Trophoblast cell (in vitro differentiated cells and primary cell): ENCODE measurements at regions not wholly inside any gene's neighbourhood (a gene's known extent, or its start where the extent isn't known, plus 50 kb on each side); places are given as distances from the start of the nearest gene placed in this dataset.
"Not testable (repeated sequence)": the region's sequence is repeated elsewhere in the genome, so short reads cannot be mapped to it uniquely, and the experiment has no call there.

Experiments
- DNase-seq, 2 donors: peaks; one replicate each; pipeline ENCODE4 v3.0.0-alpha.2; 2016
- H2AFZ ChIP-seq: 2 replicates; pipeline ENCODE4 v1.6.1; 2013; ENCODE audit warnings: low read length, moderate library complexity, mild to moderate bottlenecking; ENCODE audit not compliant: insufficient read depth, poor library complexity
- H2AK5ac ChIP-seq: 2 replicates; pipeline ENCODE4 v1.6.1; 2013; ENCODE audit warnings: mild to moderate bottlenecking, low read length
- H2BK120ac ChIP-seq: 2 replicates; pipeline ENCODE4 v1.6.1; 2013; ENCODE audit warnings: low read length, mild to moderate bottlenecking, moderate library complexity; ENCODE audit not compliant: insufficient read depth, poor library complexity
- H2BK12ac ChIP-seq: 2 replicates; pipeline ENCODE4 v1.6.1; 2013; ENCODE audit warnings: mild to moderate bottlenecking, low read length, moderate library complexity
- H2BK5ac ChIP-seq: 2 replicates; pipeline ENCODE4 v1.6.1; 2013; ENCODE audit warnings: low read length, low read depth, moderate library complexity, mild to moderate bottlenecking; ENCODE audit not compliant: poor library complexity
- H3K14ac ChIP-seq: 2 replicates; pipeline ENCODE4 v1.6.1; 2013; ENCODE audit warnings: mild to moderate bottlenecking, low read length
- H3K18ac ChIP-seq: 2 replicates; pipeline ENCODE4 v1.6.1; 2013; ENCODE audit warnings: mild to moderate bottlenecking, low read length
- H3K23ac ChIP-seq: 2 replicates; pipeline ENCODE4 v1.6.1; 2013; ENCODE audit warnings: low read length
- H3K27ac ChIP-seq: 2 replicates; pipeline ENCODE4 v1.5.1; 2013; ENCODE audit warnings: low read depth, mild to moderate bottlenecking, inconsistent platforms, low read length, moderate library complexity
- H3K27me3 ChIP-seq: 2 replicates; pipeline ENCODE4 v1.6.1; 2013; ENCODE audit warnings: inconsistent platforms, mild to moderate bottlenecking, low read length, moderate library complexity; ENCODE audit not compliant: insufficient read depth
- H3K36me3 ChIP-seq, 2 experiments: 1 replicate in 1 of 2; 2 replicates in 1 of 2; pipeline ENCODE4 v1.6.1; 2013; ENCODE audit warnings: low read length in 2 of 2, mild to moderate bottlenecking in 2 of 2, moderate library complexity in 1 of 2; ENCODE audit not compliant: insufficient read depth in 2 of 2, control insufficient read depth in 1 of 2
- H3K4ac ChIP-seq: 2 replicates; pipeline ENCODE4 v1.6.1; 2013; ENCODE audit warnings: low read depth, mild to moderate bottlenecking, low read length, moderate library complexity
- H3K4me1 ChIP-seq, 2 experiments: 1 replicate in 1 of 2; 2 replicates in 1 of 2; pipeline ENCODE4 v1.6.1; 2013; ENCODE audit warnings: low read length in 2 of 2, mild to moderate bottlenecking in 2 of 2, moderate library complexity in 1 of 2; ENCODE audit not compliant: insufficient read depth in 2 of 2, control insufficient read depth in 1 of 2
- H3K4me2 ChIP-seq: 2 replicates; pipeline ENCODE4 v1.6.1; 2013; ENCODE audit warnings: inconsistent platforms, mild to moderate bottlenecking, low read length, moderate library complexity
- H3K4me3 ChIP-seq: 2 replicates; pipeline ENCODE4 v1.5.1; 2013; ENCODE audit warnings: mild to moderate bottlenecking, low read depth, low read length, inconsistent platforms
- H3K79me1 ChIP-seq: one replicate; pipeline ENCODE4 v1.6.1; 2013; ENCODE audit warnings: low read length
- H3K79me2 ChIP-seq: 2 replicates; pipeline ENCODE4 v1.6.1; 2013; ENCODE audit warnings: low read length, mild to moderate bottlenecking; ENCODE audit not compliant: control insufficient read depth, insufficient read depth, poor library complexity
- H3K9ac ChIP-seq: 2 replicates; pipeline ENCODE4 v1.6.1; 2013; ENCODE audit warnings: mild to moderate bottlenecking, low read length
- H3K9me3 ChIP-seq: 2 replicates; pipeline ENCODE4 v1.6.1; 2013; ENCODE audit warnings: low read depth, mild to moderate bottlenecking, control low read depth, inconsistent platforms, low read length; ENCODE audit not compliant: insufficient read depth
- H4K12ac ChIP-seq: 2 replicates; pipeline ENCODE4 v1.6.1; 2013; ENCODE audit warnings: low read depth, mild to moderate bottlenecking, low read length, moderate library complexity
- H4K8ac ChIP-seq: 2 replicates; pipeline ENCODE4 v1.6.1; 2013; ENCODE audit warnings: low read depth, mild to moderate bottlenecking, low read length, moderate library complexity
- H4K91ac ChIP-seq: one replicate; pipeline ENCODE4 v1.6.1; 2013; ENCODE audit warnings: low read depth, mild to moderate bottlenecking, low read length, moderate library complexity
- WGBS: extraction: QIAGEN DNeasy Blood & Tissue Kit; methylation state at CpG from one replicate; pipeline ENCODE4 v1.1.7; 2013; ENCODE audit warnings: missing lambda C conversion rate; ENCODE audit not compliant: insufficient read length, insufficient coverage; ENCODE audit errors: extremely low coverage; 5-methylcytosine and 5-hydroxymethylcytosine counted together

GRCh38 chr9:1173993-1174392 is 123.8 kb downstream of the DMRT2 start:
- Histone ChIP-seq H3K79me1 (no peaks in the 10 kb centered on the region), H3K4me1 (peaks cover 0 to 2% of the 10 kb centered on the region in 2 experiments), H3K18ac (no peak overlapping the region), H3K36me3 (no peaks in the 10 kb centered on the region), H4K12ac (no peak overlapping the region), H2AK5ac (no peak overlapping the region), H3K9me3 (no peaks in the 10 kb centered on the region), H2BK120ac (no peak overlapping the region), H2BK12ac (no peak overlapping the region), H4K8ac (no peak overlapping the region), H3K27me3 (no peaks in the 10 kb centered on the region), H3K23ac (no peak overlapping the region), H3K9ac (no peak overlapping the region), H3K4ac (no peak overlapping the region), H3K4me3 (no peak overlapping the region), H2AFZ (no peak overlapping the region), H3K27ac (no peak overlapping the region), H3K4me2 (no peak overlapping the region), H2BK5ac (no peak overlapping the region), H3K14ac (no peak overlapping the region), H4K91ac (no peak overlapping the region), H3K79me2 (no peaks in the 10 kb centered on the region)
- WGBS, result no CpG with 5 or more reads among the region's 6 CpGs
- no peak for DNase-seq

DNA sequence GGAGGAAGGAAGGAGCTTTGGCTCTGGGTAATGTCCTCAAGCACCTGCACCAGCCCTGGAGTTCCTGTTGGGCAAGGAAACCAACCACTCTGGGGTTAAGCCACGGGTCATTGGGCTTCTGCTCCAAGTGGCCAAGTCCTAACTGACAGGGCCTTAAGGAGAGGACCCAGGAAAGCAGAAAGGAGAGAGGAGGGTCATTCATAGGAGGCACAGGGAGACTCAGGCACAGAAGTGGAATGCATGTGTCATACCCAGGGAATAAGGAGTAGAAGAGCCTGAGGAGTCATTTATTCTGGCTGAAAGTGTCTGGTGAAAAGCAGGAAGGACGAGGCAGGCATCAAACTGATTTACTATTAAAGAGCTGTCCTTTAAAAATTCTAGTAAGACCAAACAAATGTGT is 129.2 kb downstream of the DMRT2 start:
- Histone ChIP-seq H3K36me3 (no peaks in the 10 kb centered on the region), H3K4ac (no peak overlapping the region), H3K27me3 (no peaks in the 10 kb centered on the region), H4K8ac (no peak overlapping the region), H4K12ac (no peak overlapping the region), H2AFZ (no peak overlapping the region), H4K91ac (no peak overlapping the region), H3K79me1 (no peaks in the 10 kb centered on the region), H3K23ac (no peak overlapping the region), H2BK5ac (no peak overlapping the region), H3K9ac (no peak overlapping the region), H3K4me1 (no peaks in the 10 kb centered on the region), H3K27ac (no peak overlapping the region), H3K79me2 (no peaks in the 10 kb centered on the region), H3K4me2 (no peak overlapping the region), H3K14ac (no peak overlapping the region), H2BK12ac (no peak overlapping the region), H3K4me3 (no peak overlapping the region), H2BK120ac (no peak overlapping the region), H3K9me3 (no peaks in the 10 kb centered on the region), H2AK5ac (no peak overlapping the region), H3K18ac (no peak overlapping the region)
- no CpG with 5 or more reads among the region's 2 CpGs for WGBS
- DNase-seq, result no peak

GRCh38 chr9:1184146-1184545 is 134.0 kb downstream of the DMRT2 start:
- H3K4me3 ChIP-seq, result no peak overlapping the region
- no peaks in the 10 kb centered on the region for H3K4me1 ChIP-seq
- H3K4me2 ChIP-seq, result no peak overlapping the region

GRCh38 chr9:1187137-1187536 is 137.0 kb downstream of the DMRT2 start:
- not testable (repeated sequence) for H3K18ac ChIP-seq, H2AK5ac ChIP-seq, H3K23ac ChIP-seq, H3K4me3 ChIP-seq, H3K4me1 ChIP-seq, H3K4me2 ChIP-seq, H2BK5ac ChIP-seq, H3K36me3 ChIP-seq, H4K12ac ChIP-seq, H4K91ac ChIP-seq, H3K14ac ChIP-seq, H3K9me3 ChIP-seq, H3K27ac ChIP-seq, H3K4ac ChIP-seq, H2BK120ac ChIP-seq, H3K79me1 ChIP-seq, H3K79me2 ChIP-seq, H2BK12ac ChIP-seq, H2AFZ ChIP-seq, H3K27me3 ChIP-seq, H4K8ac ChIP-seq, DNase-seq, H3K9ac ChIP-seq
- no CpG with 5 or more reads among the region's 9 CpGs for WGBS

More at GRCh38 chr9:1184146-1184545, 134.0 kb downstream of the DMRT2 start:
- Histone ChIP-seq H2BK120ac (no peak overlapping the region), H4K8ac (no peak overlapping the region), H3K9me3 (peaks cover 8% of the 10 kb centered on the region), H4K91ac (no peak overlapping the region), H3K36me3 (no peaks in the 10 kb centered on the region), H3K4ac (no peak overlapping the region), H3K9ac (no peak overlapping the region), H3K18ac (no peak overlapping the region), H3K79me1 (no peaks in the 10 kb centered on the region), H4K12ac (no peak overlapping the region), H3K27ac (no peak overlapping the region), H3K27me3 (no peaks in the 10 kb centered on the region), H3K23ac (no peak overlapping the region), H2BK5ac (no peak overlapping the region), H2AK5ac (no peak overlapping the region), H3K79me2 (no peaks in the 10 kb centered on the region), H3K14ac (no peak overlapping the region), H2AFZ (no peak overlapping the region), H2BK12ac (no peak overlapping the region)
- no peak for DNase-seq
